GM12875 (cell line): ENCODE measurements at regions not wholly inside any gene's neighbourhood (a gene's known extent, or its start where the extent isn't known, plus 50 kb on each side); places are given as distances from the start of the nearest gene placed in this dataset.
A peak's percentile ranks its signal among the peaks of the same experiment; 100 is the strongest.

ENCODE experiments used
- H3K4me3 ChIP-seq: one replicate; pipeline ENCODE4 v1.5.1; 2011; ENCODE audit warnings: low read depth, low read length, control low read depth
- TF ChIP-seq, protein P1 (sequence below): IDR thresholded peaks from 2 replicates; pipeline ENCODE4 v1.5.1; 2011; ENCODE audit warnings: low read depth, mild to moderate bottlenecking, control low read depth, inconsistent platforms, low read length, moderate library complexity, borderline replicate concordance; ENCODE audit not compliant: insufficient read depth

DNA sequence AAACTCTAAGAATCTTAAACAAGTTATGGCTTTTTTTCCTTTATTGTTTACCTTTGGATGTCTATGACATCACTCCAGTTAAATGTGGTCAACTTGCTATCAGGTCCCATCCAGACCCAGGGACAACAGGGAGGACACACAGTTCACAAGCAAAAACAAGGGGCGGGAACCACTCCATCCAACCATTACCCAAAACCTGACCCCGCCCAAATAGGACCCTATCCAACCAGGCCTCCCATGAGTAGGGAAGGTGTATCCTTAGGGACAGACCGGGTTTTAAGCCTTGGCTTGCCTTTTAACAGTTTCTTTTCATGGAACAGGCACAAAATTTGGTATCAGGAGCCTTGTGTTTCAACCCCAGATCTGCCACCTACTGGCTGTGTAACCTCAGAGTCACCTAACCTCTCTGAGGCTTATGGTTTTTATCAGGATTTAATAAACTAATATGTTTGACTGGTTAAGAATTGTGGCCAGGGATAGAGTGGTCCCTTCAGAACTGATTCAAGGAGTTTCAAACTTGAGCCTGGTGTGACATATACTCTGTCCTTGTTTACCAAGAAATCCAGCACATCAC, 127.7 kb upstream of the RAD23B start:
- TF ChIP-seq, protein P1, sequence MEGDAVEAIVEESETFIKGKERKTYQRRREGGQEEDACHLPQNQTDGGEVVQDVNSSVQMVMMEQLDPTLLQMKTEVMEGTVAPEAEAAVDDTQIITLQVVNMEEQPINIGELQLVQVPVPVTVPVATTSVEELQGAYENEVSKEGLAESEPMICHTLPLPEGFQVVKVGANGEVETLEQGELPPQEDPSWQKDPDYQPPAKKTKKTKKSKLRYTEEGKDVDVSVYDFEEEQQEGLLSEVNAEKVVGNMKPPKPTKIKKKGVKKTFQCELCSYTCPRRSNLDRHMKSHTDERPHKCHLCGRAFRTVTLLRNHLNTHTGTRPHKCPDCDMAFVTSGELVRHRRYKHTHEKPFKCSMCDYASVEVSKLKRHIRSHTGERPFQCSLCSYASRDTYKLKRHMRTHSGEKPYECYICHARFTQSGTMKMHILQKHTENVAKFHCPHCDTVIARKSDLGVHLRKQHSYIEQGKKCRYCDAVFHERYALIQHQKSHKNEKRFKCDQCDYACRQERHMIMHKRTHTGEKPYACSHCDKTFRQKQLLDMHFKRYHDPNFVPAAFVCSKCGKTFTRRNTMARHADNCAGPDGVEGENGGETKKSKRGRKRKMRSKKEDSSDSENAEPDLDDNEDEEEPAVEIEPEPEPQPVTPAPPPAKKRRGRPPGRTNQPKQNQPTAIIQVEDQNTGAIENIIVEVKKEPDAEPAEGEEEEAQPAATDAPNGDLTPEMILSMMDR = peak; percentile 10; the same call in 1 of the 2 replicates
- H3K4me3 ChIP-seq = no peak overlapping the region

DNA sequence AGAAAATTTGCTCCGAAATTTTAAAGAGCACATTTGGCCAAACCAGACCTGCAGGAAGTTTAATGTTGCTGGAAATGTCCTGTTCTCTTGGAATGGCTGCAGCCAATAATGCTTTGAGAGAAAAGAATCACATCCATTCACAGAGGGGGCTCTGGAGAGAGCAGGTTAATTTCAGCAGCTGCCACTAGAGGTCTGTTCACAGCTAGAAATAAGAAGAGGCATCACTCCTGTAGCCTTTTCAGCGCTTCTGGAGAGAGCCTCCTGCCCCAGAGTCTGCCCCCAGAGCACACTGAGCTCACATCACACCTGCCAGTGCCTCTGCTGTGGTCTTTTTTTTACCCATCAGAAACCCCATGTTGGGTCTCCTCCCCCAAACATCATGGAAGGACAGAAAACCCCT, 124.8 kb upstream of the RAD23B start:
- TF ChIP-seq, protein P1 = peak; percentile 39; the same call in 1 of the 2 replicates
- H3K4me3 ChIP-seq = no peak overlapping the region

DNA sequence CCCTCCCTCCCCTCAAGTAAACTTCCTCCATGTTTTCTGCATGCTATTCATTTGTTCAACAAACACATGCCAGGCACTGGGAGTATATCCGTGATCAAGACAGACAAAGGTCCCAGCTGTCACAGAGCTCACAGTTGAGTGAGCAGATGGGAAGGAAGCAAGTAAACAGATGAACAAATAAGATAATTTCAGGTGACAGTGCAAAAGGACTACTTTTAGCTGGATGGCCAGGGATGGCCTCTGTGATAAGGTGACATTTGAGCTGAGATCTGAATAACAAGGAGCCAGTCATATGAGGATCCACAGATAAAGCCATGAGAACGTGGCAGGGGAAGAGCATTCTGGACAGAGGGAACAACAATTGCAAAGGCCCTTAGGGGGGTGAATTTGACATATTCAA, 121.7 kb upstream of the RAD23B start:
- no peak overlapping the region for H3K4me3 ChIP-seq
- TF ChIP-seq, protein P1 = no peak

DNA sequence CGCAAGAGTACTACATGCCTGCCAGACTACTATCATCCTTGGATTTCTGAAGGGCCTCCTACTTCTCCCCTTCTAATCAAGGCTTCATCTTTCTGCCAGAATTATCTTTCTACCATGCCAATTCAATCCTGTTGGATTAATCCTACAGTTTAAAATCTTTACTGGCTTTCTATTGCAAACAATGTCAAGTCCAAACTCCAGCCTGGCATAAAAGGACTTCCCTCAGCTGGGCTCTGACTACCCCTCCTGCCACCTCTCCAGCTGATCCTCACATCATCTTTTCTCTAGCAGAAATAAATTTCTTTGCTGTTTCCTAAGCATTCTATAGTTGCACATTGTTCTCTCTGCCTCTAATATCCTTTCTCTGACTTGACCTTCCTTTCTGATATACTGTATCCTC, 119.7 kb upstream of the RAD23B start:
- no peak overlapping the region for H3K4me3 ChIP-seq
- TF ChIP-seq, protein P1 = no peak

DNA sequence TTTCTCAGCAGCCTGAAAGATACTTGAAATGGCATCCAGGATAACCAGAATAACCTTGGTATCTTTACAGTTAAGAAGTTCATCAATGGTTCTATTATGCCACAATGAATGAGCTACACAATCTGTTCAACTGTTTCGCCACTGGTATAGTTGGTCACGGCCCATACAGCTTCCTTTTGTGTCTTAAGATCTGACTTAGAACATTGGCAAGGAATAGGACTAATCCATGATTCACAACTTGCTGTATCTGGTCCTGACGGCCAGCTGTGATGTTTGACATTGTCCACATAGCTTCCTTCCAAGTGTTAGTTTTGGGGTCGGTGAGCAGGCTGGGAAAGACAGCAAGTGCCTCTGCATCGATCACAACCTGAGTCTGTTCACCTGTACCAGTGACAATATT, 113.3 kb upstream of the RAD23B start:
- H3K4me3 ChIP-seq = no peak overlapping the region
- TF ChIP-seq, protein P1 = no peak

DNA sequence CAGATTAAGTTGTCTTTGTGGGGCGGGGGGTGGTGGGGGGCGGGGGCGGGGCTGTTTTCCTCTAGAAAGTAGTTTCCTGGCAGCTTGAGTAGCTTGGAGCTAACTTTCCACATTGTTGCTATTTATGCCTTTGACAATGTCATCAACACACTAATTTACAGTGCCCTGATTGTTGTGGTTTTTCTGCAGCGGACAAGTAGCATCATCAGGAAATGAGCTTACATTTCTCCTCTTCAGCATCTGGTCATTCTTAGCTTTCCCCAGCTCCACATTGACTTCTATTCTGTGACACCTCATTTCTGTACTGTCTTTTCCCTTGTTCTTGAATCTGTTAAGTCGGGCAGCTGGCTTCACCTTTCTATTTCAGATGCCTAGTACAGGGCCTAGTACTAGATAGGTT, 112.3 kb upstream of the RAD23B start:
- H3K4me3 ChIP-seq = no peak overlapping the region
- TF ChIP-seq, protein P1 = no peak

DNA sequence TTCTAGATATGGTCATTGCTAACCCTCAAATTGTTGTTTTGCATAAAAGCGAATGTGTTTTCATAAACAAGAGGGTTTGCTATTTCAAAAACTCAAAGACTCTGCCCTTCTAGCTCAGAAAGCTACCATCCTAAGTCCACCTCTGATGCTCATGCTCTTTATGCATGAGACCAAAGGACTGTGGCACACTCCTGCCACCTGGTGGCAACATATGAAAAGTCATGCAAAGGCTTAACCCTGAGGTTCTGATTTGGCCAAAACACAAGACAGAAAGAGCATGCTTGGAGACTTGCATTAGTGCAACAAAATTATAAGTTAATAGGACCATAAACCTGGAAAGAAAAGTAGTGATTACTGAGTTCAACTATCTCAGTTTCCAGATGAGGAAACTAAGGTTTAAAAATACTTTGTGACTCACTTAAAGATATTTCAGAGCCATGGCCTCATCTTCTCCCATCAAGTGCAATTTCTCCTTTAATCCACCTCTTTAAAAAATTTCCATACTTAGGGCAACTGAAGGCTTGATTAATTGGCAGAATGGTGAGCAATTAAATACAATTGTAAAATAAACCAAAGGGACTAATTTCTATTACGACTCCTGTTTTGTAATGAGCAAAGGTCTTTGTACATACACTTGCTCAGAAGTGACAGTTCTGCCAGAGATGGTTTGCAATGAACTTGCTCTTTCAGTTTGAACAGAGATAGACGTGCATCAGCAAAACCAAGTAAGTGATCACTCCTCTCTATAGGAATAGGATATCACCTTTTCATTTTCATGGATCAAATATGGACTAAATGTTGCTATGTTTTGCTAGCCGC, 110.7 kb upstream of the RAD23B start:
- TF ChIP-seq, protein P1 = peak; percentile 79
- no peak overlapping the region for H3K4me3 ChIP-seq
